Type B pancreatic cell (in vitro differentiated cells): ENCODE measurements at regions not wholly inside any gene's neighbourhood (a gene's known extent, or its start where the extent isn't known, plus 50 kb on each side); places are given as distances from the start of the nearest gene placed in this dataset.

Experiments
- DNase-seq: peaks from one replicate; pipeline ENCODE4 v3.0.0; 2021; ENCODE audit warnings: mixed read lengths; ENCODE audit not compliant: unreplicated experiment; ENCODE audit errors: extremely low spot score
- H3K27ac Mint-ChIP-seq: 2 replicates; pipeline ENCODE4 v1.8.0; 2021; ENCODE audit warnings: mild to moderate bottlenecking, mixed read lengths
- H3K27me3 Mint-ChIP-seq: 2 replicates; pipeline ENCODE4 v1.8.0; 2021; ENCODE audit warnings: mixed read lengths
- H3K36me3 Mint-ChIP-seq: 2 replicates; pipeline ENCODE4 v1.8.0; 2021; ENCODE audit warnings: mixed read lengths
- H3K4me1 Mint-ChIP-seq: one replicate; pipeline ENCODE4 v1.8.0; 2021; ENCODE audit warnings: mixed read lengths; ENCODE audit not compliant: unreplicated experiment
- H3K4me3 Mint-ChIP-seq: 2 replicates; pipeline ENCODE4 v1.8.0; 2021; ENCODE audit warnings: mild to moderate bottlenecking, mixed read lengths
- H3K9me3 Mint-ChIP-seq: 2 replicates; pipeline ENCODE4 v1.8.0; 2021; ENCODE audit warnings: mixed read lengths
- CTCF ChIP-seq: fragments of 200-600 bp; sonication (generic); conservative IDR thresholded peaks from 2 replicates; pipeline ENCODE4 v1.5.0; 2021; ENCODE audit warnings: antibody characterized with exemption, mild to moderate bottlenecking

DNA sequence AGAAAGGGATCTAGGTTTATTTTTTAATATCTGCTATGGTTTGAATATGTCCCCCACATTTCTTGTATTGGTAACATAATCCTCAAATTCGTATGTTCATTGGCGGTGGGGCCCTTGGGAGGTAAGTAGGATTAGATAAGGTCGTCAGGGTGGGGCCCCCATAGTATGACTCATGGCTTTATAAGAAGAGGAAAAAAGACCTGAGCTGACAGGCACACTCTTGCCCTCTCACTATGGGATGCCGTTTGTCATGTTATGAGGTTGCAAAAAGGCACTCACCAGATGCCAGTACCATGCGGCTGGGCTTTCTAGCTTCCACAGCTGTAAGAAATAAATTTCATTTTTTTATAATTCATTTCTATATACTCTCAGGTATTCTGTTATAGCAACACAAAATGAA lies 67.3 kb upstream of the SGCD start:
- no peaks in the 10 kb centered on the region for H3K36me3 Mint-ChIP-seq
- no peaks in the 10 kb centered on the region for H3K27me3 Mint-ChIP-seq
- no peak for TF ChIP-seq CTCF
- no peak for DNase-seq
- H3K9me3 Mint-ChIP-seq: no peaks in the 10 kb centered on the region
- H3K4me3 Mint-ChIP-seq: no peak overlapping the region
- no peak overlapping the region for H3K27ac Mint-ChIP-seq
- H3K4me1 Mint-ChIP-seq: peaks cover 3% of the 10 kb centered on the region

GRCh38 chr5:156261275-156261939 lies 65.6 kb upstream of the SGCD start:
- no peaks in the 10 kb centered on the region for H3K36me3 Mint-ChIP-seq
- no peak for DNase-seq
- H3K4me1 Mint-ChIP-seq: peaks cover 3% of the 10 kb centered on the region
- TF ChIP-seq CTCF: no peak
- no peak overlapping the region for H3K4me3 Mint-ChIP-seq
- H3K27me3 Mint-ChIP-seq: no peaks in the 10 kb centered on the region
- H3K27ac Mint-ChIP-seq: no peak overlapping the region
- no peaks in the 10 kb centered on the region for H3K9me3 Mint-ChIP-seq

DNA sequence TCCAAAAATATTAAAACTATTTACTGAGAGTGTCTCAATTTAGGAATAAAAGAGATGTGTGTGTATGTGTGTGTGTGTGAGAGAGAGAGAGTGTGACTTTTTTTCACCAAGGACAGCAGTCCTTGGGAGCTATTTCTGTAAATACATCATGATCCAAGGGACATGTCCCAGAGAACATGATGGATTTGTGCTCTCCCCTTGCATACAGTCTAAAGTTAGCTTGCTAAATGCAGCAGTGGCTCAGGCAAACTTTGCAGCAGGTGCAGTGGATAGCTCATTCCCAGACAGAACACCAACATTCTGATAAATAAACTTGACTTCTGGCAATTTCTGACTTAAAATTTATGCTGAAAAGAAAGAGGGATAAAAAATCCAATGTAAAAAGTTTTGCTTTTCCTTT lies 55.4 kb upstream of the SGCD start:
- Mint-ChIP-seq H3K36me3 (no peaks in the 10 kb centered on the region), H3K27ac (no peak overlapping the region), H3K4me3 (no peak overlapping the region), H3K9me3 (no peaks in the 10 kb centered on the region), H3K27me3 (no peaks in the 10 kb centered on the region), H3K4me1 (no peaks in the 10 kb centered on the region)
- DNase-seq: no peak
- no peak for TF ChIP-seq CTCF

DNA sequence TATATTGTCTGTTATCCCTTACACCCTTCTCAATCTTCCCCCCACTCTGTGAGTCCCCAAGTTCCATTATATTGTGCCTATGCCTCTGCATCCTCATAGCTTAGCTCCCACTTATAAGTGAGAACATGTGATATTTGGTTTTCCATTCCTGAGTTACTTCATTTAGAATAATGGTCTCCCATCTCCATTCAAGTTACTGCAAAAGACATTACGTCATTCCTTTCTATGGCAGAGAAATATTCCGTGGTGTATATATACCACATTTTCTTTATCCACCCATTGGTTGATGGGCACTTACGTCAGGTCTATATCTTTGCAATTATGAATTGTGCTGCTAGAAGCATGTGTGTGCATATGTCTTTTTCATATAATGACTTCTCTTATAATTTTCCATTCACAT lies 54.8 kb upstream of the SGCD start:
- Mint-ChIP-seq H3K27me3 (no peaks in the 10 kb centered on the region), H3K27ac (no peak overlapping the region), H3K4me1 (no peaks in the 10 kb centered on the region)

DNA sequence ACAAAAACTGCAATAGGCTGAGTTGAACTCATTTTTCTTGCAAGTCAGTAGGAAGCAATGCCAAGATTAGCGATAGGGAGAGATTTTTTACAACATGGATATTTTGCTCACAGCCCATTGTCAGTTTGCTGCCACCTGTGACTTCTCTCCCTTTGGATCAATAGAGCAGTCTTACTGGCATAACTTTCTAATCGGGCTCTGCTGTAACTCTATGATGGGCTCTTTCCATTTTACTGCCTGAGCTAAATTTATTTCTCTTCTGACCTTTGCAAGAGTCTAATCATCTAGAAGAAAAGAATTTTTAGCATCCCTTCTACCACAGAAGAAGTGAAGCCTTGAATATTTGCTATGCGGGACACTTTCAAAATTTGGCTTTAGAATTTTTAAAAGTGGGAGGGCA lies 53.6 kb upstream of the SGCD start:
- Mint-ChIP-seq H3K36me3 (no peaks in the 10 kb centered on the region), H3K9me3 (no peaks in the 10 kb centered on the region), H3K27me3 (no peaks in the 10 kb centered on the region), H3K4me3 (no peak overlapping the region), H3K27ac (no peak overlapping the region), H3K4me1 (no peaks in the 10 kb centered on the region)
- DNase-seq: no peak
- TF ChIP-seq CTCF: no peak

More for the DNA sequence above, 54.8 kb upstream of the SGCD start:
- DNase-seq: no peak
- Mint-ChIP-seq H3K9me3 (no peaks in the 10 kb centered on the region), H3K4me3 (no peak overlapping the region), H3K36me3 (no peaks in the 10 kb centered on the region)
- TF ChIP-seq CTCF: no peak

DNA sequence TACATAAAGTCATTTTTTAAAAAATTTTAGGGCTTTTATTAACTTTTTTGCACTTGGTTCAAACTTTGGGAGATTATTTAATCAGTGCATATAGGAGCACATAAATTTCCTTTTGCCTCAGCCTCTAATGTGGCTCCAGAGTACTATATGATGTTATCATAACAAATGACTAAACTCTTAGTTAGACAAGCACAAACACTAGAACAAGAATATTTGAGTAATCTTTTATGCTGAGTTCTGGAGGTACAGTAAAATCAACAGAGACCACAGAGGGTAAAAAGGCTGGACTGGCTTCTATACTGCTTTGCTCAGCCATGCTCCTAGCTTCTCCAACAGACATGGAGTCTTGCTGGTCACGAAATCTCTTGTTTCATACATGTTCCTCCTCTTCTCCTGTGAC lies 52.5 kb upstream of the SGCD start:
- H3K27me3 Mint-ChIP-seq: no peaks in the 10 kb centered on the region
- H3K4me1 Mint-ChIP-seq: no peaks in the 10 kb centered on the region
- H3K36me3 Mint-ChIP-seq: no peaks in the 10 kb centered on the region
- no peaks in the 10 kb centered on the region for H3K9me3 Mint-ChIP-seq
- TF ChIP-seq CTCF: no peak
- H3K27ac Mint-ChIP-seq: no peak overlapping the region
- H3K4me3 Mint-ChIP-seq: no peak overlapping the region
- no peak for DNase-seq
